ENCODE measurements at regions not wholly inside any gene's neighbourhood (a gene's known extent, or its start where the extent isn't known, plus 50 kb on each side); places are given as distances from the start of the nearest gene placed in this dataset.

GRCh38 chr6:16031278-16031981 is 97.5 kb upstream of the MYLIP start:
- TF ChIP-seq CTCF (IDR thresholded peaks at IDR 0.05): no peak
- TF ChIP-seq ZBTB33 (IDR thresholded peaks at IDR 0.05; ENCODE audit: borderline replicate concordance, low read depth): no peak
- TF ChIP-seq GABPA (IDR thresholded peaks at IDR 0.05; ENCODE audit: low read depth): no peak
- no peak for TF ChIP-seq POLR2AphosphoS5 (IDR thresholded peaks at IDR 0.05; ENCODE audit: low read depth, low read length)
- no peak for TF ChIP-seq TEAD4 (IDR thresholded peaks at IDR 0.05; ENCODE audit: borderline replicate concordance, insufficient read depth)
